ENCODE measurements at regions not wholly inside any gene's neighbourhood (a gene's known extent, or its start where the extent isn't known, plus 50 kb on each side); places are given as distances from the start of the nearest gene placed in this dataset.

DNA sequence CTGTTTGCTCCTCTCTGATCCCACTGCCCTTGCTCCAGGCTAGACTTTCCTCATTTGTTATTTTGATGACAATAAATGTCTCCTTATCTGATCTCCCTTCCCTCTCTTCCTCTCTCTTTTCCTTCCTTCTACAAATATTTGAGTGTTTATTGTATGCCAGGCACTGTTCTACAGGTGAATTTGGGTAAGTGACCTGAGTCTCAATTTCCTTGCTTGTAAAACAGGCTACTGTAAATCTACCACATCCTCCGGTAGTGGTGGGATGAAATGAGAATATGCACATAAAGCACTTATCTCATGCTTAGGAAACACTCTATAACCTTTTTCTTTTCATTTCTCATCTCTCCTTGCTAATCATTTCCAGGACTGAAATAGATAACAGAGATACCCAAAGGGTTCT lies 86.4 kb downstream of the HMHB1 start:
- TF ChIP-seq, protein P1, sequence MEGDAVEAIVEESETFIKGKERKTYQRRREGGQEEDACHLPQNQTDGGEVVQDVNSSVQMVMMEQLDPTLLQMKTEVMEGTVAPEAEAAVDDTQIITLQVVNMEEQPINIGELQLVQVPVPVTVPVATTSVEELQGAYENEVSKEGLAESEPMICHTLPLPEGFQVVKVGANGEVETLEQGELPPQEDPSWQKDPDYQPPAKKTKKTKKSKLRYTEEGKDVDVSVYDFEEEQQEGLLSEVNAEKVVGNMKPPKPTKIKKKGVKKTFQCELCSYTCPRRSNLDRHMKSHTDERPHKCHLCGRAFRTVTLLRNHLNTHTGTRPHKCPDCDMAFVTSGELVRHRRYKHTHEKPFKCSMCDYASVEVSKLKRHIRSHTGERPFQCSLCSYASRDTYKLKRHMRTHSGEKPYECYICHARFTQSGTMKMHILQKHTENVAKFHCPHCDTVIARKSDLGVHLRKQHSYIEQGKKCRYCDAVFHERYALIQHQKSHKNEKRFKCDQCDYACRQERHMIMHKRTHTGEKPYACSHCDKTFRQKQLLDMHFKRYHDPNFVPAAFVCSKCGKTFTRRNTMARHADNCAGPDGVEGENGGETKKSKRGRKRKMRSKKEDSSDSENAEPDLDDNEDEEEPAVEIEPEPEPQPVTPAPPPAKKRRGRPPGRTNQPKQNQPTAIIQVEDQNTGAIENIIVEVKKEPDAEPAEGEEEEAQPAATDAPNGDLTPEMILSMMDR (IDR thresholded peaks at IDR 0.05): no peak
- TF ChIP-seq EZH2 (IDR thresholded peaks at IDR 0.05; ENCODE audit: borderline replicate concordance, insufficient read depth, low read depth, low read length, poor library complexity, severe bottlenecking): no peak
